ENCODE measurements at regions not wholly inside any gene's neighbourhood (a gene's known extent, or its start where the extent isn't known, plus 50 kb on each side); places are given as distances from the start of the nearest gene placed in this dataset.

DNA sequence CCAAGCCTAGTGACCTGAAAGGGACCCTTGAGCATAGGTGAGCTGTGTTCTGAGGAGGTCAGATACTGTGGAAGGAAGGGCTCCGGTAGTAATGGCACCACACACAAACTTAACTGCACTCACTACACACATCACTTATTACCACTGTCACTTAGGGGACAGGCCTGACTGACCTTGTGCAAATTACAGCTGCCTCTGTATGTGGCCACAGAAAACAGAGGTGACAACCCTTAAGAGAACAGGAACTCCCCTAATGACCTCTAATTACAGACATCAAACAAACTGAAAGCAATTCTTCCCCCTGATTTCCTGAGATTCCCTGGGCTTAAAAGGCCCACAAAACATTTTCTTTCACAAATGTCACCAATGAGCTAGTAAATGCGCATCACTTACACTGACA is 360.6 kb downstream of the RND3 start:
- H3K9me1 ChIP-seq (ENCODE audit: control insufficient read depth, insufficient read depth, low read length), result no peaks in the 10 kb centered on the region
- H3K4me1 ChIP-seq (replicated peaks in 1 of 2; ENCODE audit: control insufficient read depth in 2 of 2, insufficient read depth in 2 of 2, low read length in 2 of 2), result no peaks in the 10 kb centered on the region; a peak in 1 of 5 replicates
- FAIRE-seq, result no peak
- 8% methylated on average over 2 of the region's 2 CpGs for WGBS (ENCODE audit: insufficient coverage, low coverage, missing lambda C conversion rate)
- H3K9me3 ChIP-seq (replicated peaks; ENCODE audit: control insufficient read depth, insufficient read depth, low read depth, low read length), result no peaks in the 10 kb centered on the region
- H3K27ac ChIP-seq (ENCODE audit: extremely low read depth, low read depth, low read length), result no peak overlapping the region
- CTCF ChIA-PET (ENCODE audit: low intra/inter-chr PET ratio), result no interaction called here
- H3K4me2 ChIP-seq (ENCODE audit: insufficient read depth, low read length), result no peak overlapping the region
- no peaks in the 10 kb centered on the region for H3K36me3 ChIP-seq (ENCODE audit: control insufficient read depth, insufficient read depth, low read length)
- no peak overlapping the region for H3K9ac ChIP-seq (ENCODE audit: insufficient read depth in 1 of 2, low read depth in 2 of 2, low read length in 2 of 2)
- POLR2A ChIA-PET, result no interaction called here
- H3K4me3 ChIP-seq, result no peak overlapping the region
- intact Hi-C loops (cut with micrococcal nuclease) (no loop called here), in situ Hi-C loops (cut with MboI) (no loop called here)
- no peak for ATAC-seq
- H4K20me1 ChIP-seq (replicated peaks; ENCODE audit: control insufficient read depth, insufficient read depth, low read length), result no peaks in the 10 kb centered on the region
- DNase-seq (ENCODE audit: extremely low read depth in 1 of 4, low spot score in 3 of 4), result no peak
- BruUV-seq (replicated peaks), result no TSS peak
- H3K27me3 ChIP-seq (ENCODE audit: control insufficient read depth in 2 of 2, insufficient read depth in 2 of 2, low read length in 2 of 2), result no peaks in the 10 kb centered on the region
- H2AFZ ChIP-seq (ENCODE audit: low read depth, low read length), result no peak overlapping the region; the same call in 1 of the 2 replicates
- no peaks in the 10 kb centered on the region for H3K79me2 ChIP-seq (ENCODE audit: control insufficient read depth, insufficient read depth, low read length)
- TF ChIP-seq SIRT6 (IDR thresholded peaks at IDR 0.05; ENCODE audit: low read depth, low read length) (no peak), FOXK2 (conservative IDR thresholded peaks at IDR 0.05 in 1 of 2, IDR thresholded peaks at IDR 0.05 in 1 of 2; ENCODE audit: low read depth in 2 of 2) (no peak), ZNF57 (CRISPR knock-in tag; IDR thresholded peaks at IDR 0.05) (no peak), TCF15 (CRISPR knock-in tag; IDR thresholded peaks at IDR 0.05) (no peak), MECOM (CRISPR knock-in tag; IDR thresholded peaks at IDR 0.05) (no peak), NFRKB (IDR thresholded peaks at IDR 0.05; ENCODE audit: low read depth) (no peak), ZNF586 (CRISPR knock-in tag; conservative IDR thresholded peaks at IDR 0.05) (no peak), ZNF239 (CRISPR knock-in tag; IDR thresholded peaks at IDR 0.05) (no peak), KDM5B (IDR thresholded peaks at IDR 0.05; ENCODE audit: insufficient replicate concordance, low read depth, low read length) (no peak), TRIM28 (IDR thresholded peaks at IDR 0.05) (no peak), BRCA1 (IDR thresholded peaks at IDR 0.05) (no peak), BRCA1 (CRISPR knock-in tag; IDR thresholded peaks at IDR 0.05) (no peak), ESRRA (IDR thresholded peaks at IDR 0.05; ENCODE audit: borderline replicate concordance, low read depth) (no peak), PHB (CRISPR knock-in tag; IDR thresholded peaks at IDR 0.05) (no peak), TFE3 (CRISPR knock-in tag; IDR thresholded peaks at IDR 0.05) (no peak), TAF9B (IDR thresholded peaks at IDR 0.05; ENCODE audit: partially characterized antibody) (no peak), MLLT1 (IDR thresholded peaks at IDR 0.05) (no peak), NFIX (CRISPR knock-in tag; IDR thresholded peaks at IDR 0.05; ENCODE audit: low read depth) (no peak)
- TF ChIP-seq, protein P1, sequence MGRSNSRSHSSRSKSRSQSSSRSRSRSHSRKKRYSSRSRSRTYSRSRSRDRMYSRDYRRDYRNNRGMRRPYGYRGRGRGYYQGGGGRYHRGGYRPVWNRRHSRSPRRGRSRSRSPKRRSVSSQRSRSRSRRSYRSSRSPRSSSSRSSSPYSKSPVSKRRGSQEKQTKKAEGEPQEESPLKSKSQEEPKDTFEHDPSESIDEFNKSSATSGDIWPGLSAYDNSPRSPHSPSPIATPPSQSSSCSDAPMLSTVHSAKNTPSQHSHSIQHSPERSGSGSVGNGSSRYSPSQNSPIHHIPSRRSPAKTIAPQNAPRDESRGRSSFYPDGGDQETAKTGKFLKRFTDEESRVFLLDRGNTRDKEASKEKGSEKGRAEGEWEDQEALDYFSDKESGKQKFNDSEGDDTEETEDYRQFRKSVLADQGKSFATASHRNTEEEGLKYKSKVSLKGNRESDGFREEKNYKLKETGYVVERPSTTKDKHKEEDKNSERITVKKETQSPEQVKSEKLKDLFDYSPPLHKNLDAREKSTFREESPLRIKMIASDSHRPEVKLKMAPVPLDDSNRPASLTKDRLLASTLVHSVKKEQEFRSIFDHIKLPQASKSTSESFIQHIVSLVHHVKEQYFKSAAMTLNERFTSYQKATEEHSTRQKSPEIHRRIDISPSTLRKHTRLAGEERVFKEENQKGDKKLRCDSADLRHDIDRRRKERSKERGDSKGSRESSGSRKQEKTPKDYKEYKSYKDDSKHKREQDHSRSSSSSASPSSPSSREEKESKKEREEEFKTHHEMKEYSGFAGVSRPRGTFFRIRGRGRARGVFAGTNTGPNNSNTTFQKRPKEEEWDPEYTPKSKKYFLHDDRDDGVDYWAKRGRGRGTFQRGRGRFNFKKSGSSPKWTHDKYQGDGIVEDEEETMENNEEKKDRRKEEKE (IDR thresholded peaks at IDR 0.05; ENCODE audit: borderline replicate concordance in 1 of 2, control insufficient read depth in 1 of 2, low read depth in 2 of 2, low read length in 1 of 2), result no peak

All from K562 (cell line).